DLD1 (cell line): ENCODE measurements at regions not wholly inside any gene's neighbourhood (a gene's known extent, or its start where the extent isn't known, plus 50 kb on each side); places are given as distances from the start of the nearest gene placed in this dataset.

Source experiments
- in situ Hi-C: cut with HindIII; loops from 2 replicates; pipeline ENCODE4 v1.10.0; 2017; ENCODE audit warnings: low sequenced_read_pairs

- in situ Hi-C loops = no loop called here
These were observed 215.1 kb upstream of the TRIB2 start for GRCh38 chr2:12501469-12502158.

GRCh38 chr2:12502759-12503158 lies 214.0 kb upstream of the TRIB2 start:
- in situ Hi-C loops = no loop called here

- in situ Hi-C loops = no loop called here
These were observed 212.3 kb upstream of the TRIB2 start for GRCh38 chr2:12504443-12504842.

DNA sequence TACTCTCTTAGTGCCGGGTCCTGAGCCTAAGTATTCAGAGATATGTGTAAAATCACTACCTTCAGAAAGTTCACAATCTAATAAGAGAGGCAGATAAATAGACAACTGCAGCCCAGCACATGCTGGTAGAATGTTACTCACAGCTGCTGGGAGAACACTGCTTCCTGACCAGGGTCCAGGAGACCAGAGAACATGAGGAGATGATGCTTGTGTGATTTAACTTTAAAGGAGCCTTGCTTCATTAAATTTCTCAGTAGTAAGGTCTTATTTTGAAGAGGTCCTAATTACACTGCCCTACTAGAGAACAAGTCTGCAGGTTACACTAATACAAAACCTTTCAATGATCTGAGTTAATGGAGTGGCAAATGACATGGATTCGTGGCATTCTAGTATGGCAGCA lies 209.9 kb upstream of the TRIB2 start:
- in situ Hi-C loops = no loop called here

DNA sequence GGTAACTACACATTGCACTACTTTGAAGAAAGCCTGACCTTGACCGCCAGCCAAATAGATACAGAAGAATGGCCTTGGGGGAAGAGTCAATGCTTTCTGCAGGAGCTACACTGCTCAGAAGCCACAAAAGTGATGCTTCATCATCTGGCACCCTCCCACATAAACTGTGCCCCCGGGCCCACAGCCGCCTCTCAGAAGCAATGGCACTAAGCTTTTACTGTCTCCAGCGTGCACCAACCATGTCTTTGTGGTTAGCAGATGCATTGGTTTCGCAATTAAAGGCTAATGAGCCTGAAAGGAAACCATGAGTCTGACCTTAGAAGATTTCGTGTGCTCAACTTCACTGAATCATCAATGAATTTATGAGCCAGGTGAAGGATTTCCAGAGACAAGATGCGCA lies 209.4 kb upstream of the TRIB2 start:
- in situ Hi-C loops = no loop called here

DNA sequence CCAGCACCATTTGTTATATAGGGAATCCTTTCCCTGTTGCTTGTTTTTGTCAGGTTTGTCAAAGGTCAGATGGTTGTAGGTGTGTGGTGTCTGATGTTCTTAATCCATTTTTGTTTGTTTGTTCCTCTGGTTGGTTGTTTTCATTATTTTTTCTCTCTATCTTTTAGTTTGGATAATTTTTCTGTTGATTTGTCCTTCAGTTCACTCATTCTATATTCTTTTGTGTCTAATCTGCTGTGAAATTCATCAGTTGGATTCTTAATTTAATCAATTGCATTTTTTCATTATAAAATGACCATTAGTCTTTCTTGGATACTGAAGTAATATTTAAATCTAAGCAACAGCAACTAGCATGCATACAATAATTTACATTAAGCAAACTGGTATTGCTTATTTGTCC lies 206.7 kb upstream of the TRIB2 start:
- in situ Hi-C loops = no loop called here

DNA sequence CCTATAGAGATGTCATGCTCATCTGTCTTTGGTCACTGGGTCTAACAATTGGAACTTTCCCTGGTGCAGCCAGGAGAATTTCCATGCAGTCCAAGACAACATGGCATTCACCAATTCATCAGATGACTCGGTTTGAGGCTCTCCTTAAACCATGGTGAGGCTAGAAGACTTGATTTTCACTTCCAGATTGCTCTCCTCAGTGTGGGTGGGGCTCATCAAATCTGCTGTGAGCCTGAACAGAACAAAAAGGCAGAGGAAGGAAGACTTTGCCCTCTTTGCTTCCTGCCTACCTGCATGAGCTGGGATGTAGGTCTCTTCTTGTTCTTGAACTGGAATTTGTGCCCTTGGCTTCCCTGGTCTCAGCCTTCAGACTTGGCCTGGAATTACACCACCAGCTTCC lies 203.4 kb upstream of the TRIB2 start:
- in situ Hi-C loops = no loop called here

- in situ Hi-C loops = no loop called here
These were observed 202.6 kb upstream of the TRIB2 start for GRCh38 chr2:12514168-12514567.

- in situ Hi-C loops = no loop called here
These were observed 201.9 kb upstream of the TRIB2 start for GRCh38 chr2:12514631-12515437.

GRCh38 chr2:12515871-12516270 lies 200.9 kb upstream of the TRIB2 start:
- in situ Hi-C loops = no loop called here

DNA sequence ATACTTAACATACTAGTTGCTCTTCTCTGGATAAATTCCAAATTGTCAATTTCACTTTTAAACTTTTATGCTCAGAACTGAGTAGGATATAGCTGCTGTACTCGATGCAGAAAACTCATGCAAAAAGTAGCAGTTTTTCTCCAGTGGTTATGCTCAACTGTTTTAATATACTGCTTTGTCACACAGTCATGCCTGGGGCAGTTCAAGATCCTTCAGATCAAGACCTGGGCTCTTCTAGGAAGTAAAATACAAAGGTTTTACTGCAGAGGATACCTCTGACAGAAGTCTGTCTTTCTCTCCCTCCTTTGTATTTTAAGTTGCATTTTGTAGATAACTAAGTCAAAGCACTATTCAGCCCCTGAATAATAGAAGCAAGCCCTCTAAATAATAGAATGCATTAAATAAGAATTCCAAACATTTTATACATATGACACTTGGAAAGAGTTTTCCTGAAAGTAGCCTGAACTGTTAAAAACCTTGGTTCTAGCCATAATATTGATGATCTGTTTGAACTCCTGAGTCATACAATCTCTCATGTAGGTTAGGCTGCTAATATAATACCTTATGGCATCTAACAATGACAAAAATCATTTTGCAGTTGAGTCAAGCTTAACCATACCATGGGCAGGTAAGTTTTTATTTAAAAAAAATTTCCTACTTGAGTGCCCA lies 183.3 kb upstream of the TRIB2 start:
- in situ Hi-C loops = no loop called here

- in situ Hi-C loops = no loop called here
These were observed 182.0 kb upstream of the TRIB2 start for GRCh38 chr2:12534646-12535263.

DNA sequence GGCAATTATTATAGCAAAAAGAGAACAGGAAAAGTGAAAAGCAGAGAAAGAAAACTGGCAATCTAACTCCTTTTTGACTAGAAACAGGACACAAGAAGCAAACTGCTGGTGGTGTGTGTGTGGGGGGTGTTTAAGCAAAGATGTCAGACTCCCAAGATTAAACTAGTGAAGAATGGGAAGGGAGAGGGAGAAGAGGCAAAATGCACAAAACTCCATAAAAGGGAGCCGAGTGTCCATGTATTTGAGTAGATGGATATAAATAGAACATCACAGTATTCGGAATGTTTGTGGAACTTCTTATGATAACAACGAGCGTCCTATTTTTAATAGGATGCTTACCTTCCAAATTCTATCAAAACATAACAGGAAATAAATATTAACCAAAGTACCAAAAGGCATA lies 179.8 kb upstream of the TRIB2 start:
- in situ Hi-C loops = no loop called here

GRCh38 chr2:12538138-12538694 lies 178.5 kb upstream of the TRIB2 start:
- in situ Hi-C loops = no loop called here

DNA sequence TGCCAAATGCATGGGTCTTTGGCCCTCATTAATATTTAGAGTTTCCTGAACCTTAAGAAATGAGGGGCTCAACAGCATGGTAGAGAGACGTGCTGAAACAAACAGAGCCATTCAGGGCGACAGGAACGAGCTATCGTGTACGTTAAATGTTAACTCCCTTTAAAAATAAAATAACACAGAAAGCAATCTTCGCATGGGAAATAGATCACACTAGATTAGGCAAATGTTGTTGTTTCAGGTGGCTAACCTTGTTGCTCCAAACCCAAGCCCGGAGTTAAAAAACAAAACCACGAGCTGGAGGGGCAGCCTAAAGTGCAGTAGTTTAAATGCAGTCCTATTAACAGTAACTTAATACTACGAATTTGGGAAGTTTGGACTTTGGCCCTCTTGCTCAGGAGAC lies 177.4 kb upstream of the TRIB2 start:
- in situ Hi-C loops = no loop called here

DNA sequence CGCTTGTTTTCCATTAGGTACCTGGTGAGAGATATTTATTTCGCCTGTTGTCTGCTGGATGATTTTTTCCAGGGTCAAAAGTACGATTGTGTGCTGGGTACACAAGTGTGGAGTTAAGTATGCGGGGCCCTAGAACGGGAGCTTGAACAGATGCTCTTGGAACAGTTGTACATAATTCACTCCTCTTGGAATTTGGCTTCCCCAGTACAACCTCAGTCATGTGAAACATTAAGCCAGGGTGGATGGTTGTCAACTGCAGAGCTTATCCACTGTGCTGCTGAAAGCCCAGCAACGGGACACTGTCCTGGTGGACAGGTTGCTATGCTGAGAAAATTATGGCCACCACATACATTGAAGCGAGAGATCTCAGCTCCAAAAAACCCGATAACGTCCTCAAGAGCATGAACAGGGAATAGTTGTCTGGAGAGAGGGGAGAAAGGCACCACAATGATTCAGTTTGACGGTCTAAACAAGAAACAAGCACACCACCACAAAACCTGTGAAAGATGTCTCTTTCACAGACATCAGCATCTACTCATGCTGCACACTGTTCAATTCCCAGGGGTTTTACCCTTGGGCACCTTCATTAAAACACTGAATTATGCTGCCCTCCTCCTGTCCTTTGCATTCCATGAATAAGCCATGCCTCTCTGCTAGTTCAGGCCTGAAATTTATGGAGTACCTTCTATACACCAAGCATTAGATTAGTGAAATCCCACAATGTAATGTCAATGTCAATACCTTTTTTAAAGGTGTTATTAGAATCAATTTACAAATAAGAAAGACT lies 176.8 kb upstream of the TRIB2 start:
- in situ Hi-C loops = no loop called here

DNA sequence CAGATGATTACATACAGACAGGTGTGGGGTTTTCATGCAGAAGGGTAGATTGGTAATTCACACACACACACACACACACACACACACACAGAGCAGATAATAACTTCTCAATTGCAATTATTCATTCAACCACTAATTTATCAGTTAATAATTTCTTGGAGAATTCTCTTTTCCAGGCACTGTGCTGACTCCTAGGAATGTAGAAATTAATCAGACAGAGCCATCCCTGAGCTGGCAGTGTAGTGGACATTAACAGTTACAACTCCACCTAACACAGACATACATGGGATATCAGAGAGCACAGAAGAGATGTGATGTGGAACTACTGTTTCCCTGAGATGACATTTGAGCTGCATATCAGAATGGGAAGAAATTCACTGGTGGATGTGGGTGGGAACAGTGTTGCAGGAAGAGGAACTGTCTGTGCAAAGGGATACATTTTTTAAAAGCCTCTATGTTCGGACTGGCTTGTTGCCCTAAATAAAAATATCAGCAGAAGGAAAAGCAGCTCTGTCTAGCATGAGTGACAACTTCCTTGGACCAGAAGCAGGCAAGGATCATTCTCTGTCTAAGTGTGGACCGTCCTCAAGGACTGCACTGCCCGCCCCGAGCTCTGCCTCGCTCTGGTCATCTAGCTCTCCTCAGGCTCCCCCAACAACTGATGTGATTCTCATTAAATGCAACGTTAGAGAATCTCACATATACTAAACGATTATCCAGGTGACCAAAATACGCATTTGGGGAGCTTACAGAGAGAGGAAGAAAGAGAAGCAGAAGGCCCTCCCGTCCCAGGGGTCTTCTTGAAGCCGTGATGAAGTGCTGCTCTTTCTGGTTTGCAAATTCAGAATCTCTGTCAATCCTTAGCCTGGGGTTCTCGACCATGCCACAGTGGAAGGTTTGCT lies 173.4 kb upstream of the TRIB2 start:
- in situ Hi-C loops = no loop called here

DNA sequence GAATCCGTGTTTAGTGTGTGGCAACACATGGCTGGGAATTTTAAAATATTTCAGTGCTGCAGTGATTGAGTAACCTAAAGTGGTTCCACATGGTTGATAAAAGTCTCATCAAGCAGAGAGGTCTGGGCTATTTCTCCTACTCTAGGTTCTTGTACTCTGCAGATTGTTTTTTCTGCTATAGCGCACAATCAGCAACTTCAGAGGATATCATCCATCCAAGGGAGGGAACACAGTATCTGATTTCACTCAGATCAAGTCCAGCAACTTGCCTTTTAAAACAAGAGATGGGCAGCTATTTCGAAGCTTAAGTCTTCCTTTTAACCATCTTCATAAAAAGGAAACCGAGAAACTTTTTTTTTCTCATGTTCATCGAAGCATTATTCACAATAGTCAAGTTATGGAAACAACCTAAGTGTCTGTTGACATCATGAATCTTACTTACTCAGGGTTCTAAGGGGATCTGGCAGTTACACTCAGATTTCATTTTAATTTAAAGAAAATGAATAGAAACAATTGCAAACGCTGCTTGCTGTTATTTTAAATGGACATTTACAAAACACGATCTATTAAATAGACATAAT lies 172.7 kb upstream of the TRIB2 start:
- in situ Hi-C loops = no loop called here

DNA sequence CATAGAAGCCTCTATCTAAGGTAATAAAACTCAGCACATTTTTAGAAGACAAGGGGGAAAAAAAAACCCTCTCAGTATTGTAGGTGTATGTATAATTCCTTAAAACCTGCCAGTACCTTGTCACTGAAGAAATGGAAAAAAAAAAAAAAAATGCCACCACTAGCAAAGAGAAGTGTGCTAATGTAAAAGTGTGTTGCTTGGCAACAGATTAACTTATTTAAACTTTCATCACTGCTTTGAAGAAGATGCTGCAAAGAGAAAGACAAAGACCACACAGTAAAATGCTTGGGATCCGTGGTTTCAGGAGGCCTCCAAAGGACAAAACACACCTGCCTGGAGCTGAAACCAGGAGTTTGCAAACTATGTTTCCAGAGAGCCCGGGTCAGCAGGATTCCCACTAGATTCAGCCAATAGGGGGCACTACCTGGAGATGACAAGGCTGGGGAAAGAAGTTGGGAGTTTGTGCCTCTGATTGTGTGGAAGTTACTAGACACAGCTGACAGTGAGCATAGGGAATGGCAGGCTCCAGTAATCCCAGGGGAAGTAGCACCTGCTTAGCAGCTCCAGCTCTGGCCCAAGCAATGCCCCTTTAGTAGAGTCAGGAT lies 169.1 kb upstream of the TRIB2 start:
- in situ Hi-C loops = no loop called here
